IgD-negative memory B cell (primary cell): ENCODE measurements at regions not wholly inside any gene's neighbourhood (a gene's known extent, or its start where the extent isn't known, plus 50 kb on each side); places are given as distances from the start of the nearest gene placed in this dataset.

Source experiments
- H3K27ac Mint-ChIP-seq, 3 donors: one replicate each; pipeline ENCODE4 v1.8.0; 2020 to 2022; ENCODE audit warnings: mild to moderate bottlenecking in 3 of 3, mixed read lengths in 3 of 3, moderate library complexity in 1 of 3
- H3K27me3 Mint-ChIP-seq: one replicate; pipeline ENCODE4 v1.8.0; 2021; ENCODE audit warnings: mixed read lengths
- H3K36me3 Mint-ChIP-seq: one replicate; pipeline ENCODE4 v1.8.0; 2020; ENCODE audit warnings: mild to moderate bottlenecking, mixed read lengths
- H3K4me1 Mint-ChIP-seq, 3 donors: one replicate each; pipeline ENCODE4 v1.8.0; 2020 to 2022; ENCODE audit warnings: mixed read lengths in 3 of 3, mild to moderate bottlenecking in 1 of 3
- H3K4me3 Mint-ChIP-seq, 4 donors: one replicate each; pipeline ENCODE4 v1.8.0; 2020 to 2022; ENCODE audit warnings: mild to moderate bottlenecking in 4 of 4, mixed read lengths in 4 of 4, moderate library complexity in 3 of 4
- H3K9me3 Mint-ChIP-seq, 3 donors: one replicate each; pipeline ENCODE4 v1.8.0; 2020 to 2021; ENCODE audit warnings: mixed read lengths in 3 of 3, mild to moderate bottlenecking in 1 of 3

DNA sequence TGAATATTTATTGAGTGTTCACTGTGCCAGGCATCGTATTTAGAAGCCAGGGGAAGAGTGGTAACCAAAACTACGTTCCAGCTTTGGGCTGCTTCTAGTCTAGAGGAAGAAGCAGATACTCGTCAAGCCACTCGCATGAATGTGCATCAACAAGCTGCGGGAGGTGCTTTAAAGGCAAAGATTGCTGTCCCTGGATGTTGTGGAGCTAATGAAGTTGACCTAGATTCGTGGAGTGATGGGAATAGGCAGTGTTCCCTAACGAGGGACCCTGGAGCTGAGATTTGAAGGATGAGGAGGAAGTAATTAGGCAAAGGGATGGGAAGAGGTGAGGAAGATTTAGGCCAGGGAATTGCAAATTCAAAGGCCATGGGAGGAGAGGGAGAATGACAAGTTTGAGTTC is 118.9 kb downstream of the TMEM170B start:
- no peak overlapping the region for H3K27ac Mint-ChIP-seq

DNA sequence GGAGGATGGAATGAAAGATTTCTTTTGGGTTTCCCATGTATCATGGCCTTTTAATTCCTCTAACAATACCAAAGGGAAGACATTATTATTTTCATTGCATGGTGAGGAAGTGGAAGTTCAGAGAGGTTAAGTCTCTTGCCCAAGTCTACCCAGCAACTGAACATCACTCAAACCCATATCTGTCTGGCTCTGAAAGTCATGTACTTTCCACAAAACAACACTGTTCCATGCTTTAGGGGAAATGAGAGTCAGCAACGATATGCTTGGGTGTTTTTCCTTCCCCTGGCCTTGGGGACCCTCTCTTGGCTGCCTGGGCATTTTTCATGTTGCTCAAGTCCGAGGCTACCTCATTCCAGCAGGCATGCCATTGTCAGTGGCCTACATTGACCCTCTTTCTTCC is 118.8 kb downstream of the ADTRP start:
- Mint-ChIP-seq H3K27ac (no peak overlapping the region), H3K4me1 (peaks cover 0 to 2% (median 0%) of the 10 kb centered on the region in 3 donors), H3K36me3 (no peaks in the 10 kb centered on the region), H3K27me3 (peaks cover 25% of the 10 kb centered on the region), H3K4me3 (no peak overlapping the region), H3K9me3 (peaks cover 0 to 2% (median 0%) of the 10 kb centered on the region in 3 donors)

More for the DNA sequence above, 118.9 kb downstream of the TMEM170B start:
- Mint-ChIP-seq H3K27me3 (peaks cover 34% of the 10 kb centered on the region), H3K9me3 (no peaks in the 10 kb centered on the region), H3K36me3 (no peaks in the 10 kb centered on the region), H3K4me3 (no peak overlapping the region), H3K4me1 (peaks cover 0 to 2% (median 0%) of the 10 kb centered on the region in 3 donors)

DNA sequence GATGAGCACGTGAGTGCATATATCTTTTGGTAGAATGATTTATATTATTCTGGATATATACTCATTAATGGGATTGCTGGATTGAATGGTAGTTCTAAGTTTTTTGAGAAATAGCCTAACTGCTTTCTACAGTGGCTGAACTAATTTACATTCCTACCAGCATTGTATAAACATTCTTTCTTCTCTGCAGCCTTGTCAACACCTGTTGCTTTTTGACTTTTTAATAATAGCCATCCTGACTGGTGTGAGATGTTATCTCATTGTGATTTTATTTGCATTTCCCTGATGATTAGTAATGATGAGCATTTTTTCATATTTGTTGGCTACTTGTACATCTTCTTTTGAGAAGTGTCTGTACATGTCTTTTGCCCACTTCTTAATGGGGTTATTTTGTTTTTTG is 116.3 kb downstream of the ADTRP start:
- Mint-ChIP-seq H3K4me3 (no peak overlapping the region), H3K27me3 (peaks cover 16% of the 10 kb centered on the region), H3K9me3 (peaks cover 0 to 2% (median 0%) of the 10 kb centered on the region in 3 donors), H3K36me3 (no peaks in the 10 kb centered on the region), H3K27ac (no peak overlapping the region), H3K4me1 (no peaks in the 10 kb centered on the region)

DNA sequence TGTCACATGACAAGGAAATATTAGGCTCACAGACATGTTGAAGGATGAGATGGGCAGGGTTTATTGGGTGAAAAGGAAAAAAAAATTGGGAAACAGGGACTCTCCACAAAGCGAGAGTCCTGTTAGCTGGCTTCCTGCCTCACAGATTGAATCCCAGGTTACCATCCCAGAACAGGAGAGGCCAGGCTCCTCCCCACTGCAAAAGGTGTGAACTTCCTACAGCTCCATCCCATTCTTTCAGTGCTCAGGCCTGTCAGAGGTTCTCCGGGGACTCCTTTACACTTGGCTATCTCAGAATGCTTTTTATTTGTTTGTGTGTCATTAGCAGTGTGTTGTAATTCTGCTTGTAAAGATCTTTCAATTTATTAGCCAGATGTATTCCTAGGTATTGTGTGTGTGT is 115.1 kb downstream of the ADTRP start:
- peaks cover 0 to 2% (median 0%) of the 10 kb centered on the region in 3 donors for H3K9me3 Mint-ChIP-seq
- H3K4me3 Mint-ChIP-seq, result no peak overlapping the region
- no peak overlapping the region for H3K27ac Mint-ChIP-seq
- H3K4me1 Mint-ChIP-seq, result no peaks in the 10 kb centered on the region
- H3K36me3 Mint-ChIP-seq, result no peaks in the 10 kb centered on the region
- H3K27me3 Mint-ChIP-seq, result peaks cover 17% of the 10 kb centered on the region
